OCI-LY7 (cell line): ENCODE measurements at regions not wholly inside any gene's neighbourhood (a gene's known extent, or its start where the extent isn't known, plus 50 kb on each side); places are given as distances from the start of the nearest gene placed in this dataset.

Source experiments
- CTCF ChIP-seq: fragments of 200-600 bp; sonication (generic); conservative IDR thresholded peaks from 2 replicates; pipeline ENCODE4 v1.5.1; 2014; ENCODE audit warnings: mild to moderate bottlenecking, antibody characterized with exemption, low read length, moderate library complexity, mixed read lengths
- EZH2phosphoT487 ChIP-seq: fragments of 200-600 bp; sonication (generic); IDR thresholded peaks from 2 replicates; pipeline ENCODE4 v1.6.1; 2018; ENCODE audit warnings: low read depth, borderline replicate concordance, mild to moderate bottlenecking, mixed run types, antibody characterized with exemption, low read length, moderate library complexity, mixed read lengths

GRCh38 chr3:44090036-44090435 is 151.7 kb upstream of the TOPAZ1 start:
- no peak for TF ChIP-seq CTCF
- no peak for TF ChIP-seq EZH2phosphoT487
